Gastrocnemius medialis (tissue), 4 donors: ENCODE measurements at regions not wholly inside any gene's neighbourhood (a gene's known extent, or its start where the extent isn't known, plus 50 kb on each side); places are given as distances from the start of the nearest gene placed in this dataset.

Experiments
- ATAC-seq, 2 donors: fragments of 150-250 bp; one replicate each; pipeline ENCODE4 v1.9.1; 2016
- DNase-seq, 2 donors: peaks; one replicate each; pipeline ENCODE4 v3.0.0-alpha.2; 2019
- H3K27ac ChIP-seq, 4 donors: fragments of 200-600 bp; sonication (generic); 1 replicate in 1 of 4; 2 replicates in 3 of 4; pipeline ENCODE4 v1.5.1; 2016 to 2018; ENCODE audit warnings: mild to moderate bottlenecking in 2 of 4, moderate library complexity in 1 of 4
- H3K27me3 ChIP-seq, 3 donors: fragments of 200-600 bp; sonication (generic) in 2 of 3; 1 replicate in 1 of 3; 2 replicates in 2 of 3; pipeline versions ENCODE4 v1.5.1 to v1.6.0; 2016 to 2019; ENCODE audit warnings: mild to moderate bottlenecking in 1 of 3, moderate library complexity in 1 of 3
- H3K36me3 ChIP-seq, 2 donors: fragments of 200-600 bp; sonication (generic) in 1 of 2; one replicate each; pipeline ENCODE4 v1.5.1; 2017 to 2018
- H3K4me1 ChIP-seq, 2 donors: fragments of 200-600 bp; sonication (generic) in 1 of 2; one replicate each; pipeline ENCODE4 v1.5.1; 2016 to 2017; ENCODE audit warnings: mild to moderate bottlenecking in 2 of 2
- H3K4me3 ChIP-seq, 4 donors: fragments of 200-600 bp; sonication (generic) in 3 of 4; 1 replicate in 1 of 4; 2 replicates in 3 of 4; pipeline ENCODE4 v1.5.1; 2016 to 2019; ENCODE audit warnings: mild to moderate bottlenecking in 2 of 4
- H3K9me3 ChIP-seq, 3 donors: fragments of 200-600 bp; sonication (generic) in 2 of 3; 1 replicate in 1 of 3; 2 replicates in 2 of 3; pipeline ENCODE4 v1.5.1; 2016 to 2019
- POLR2A ChIP-seq, 2 donors: fragments of 450-650 bp; IDR thresholded peaks; one replicate each; pipeline ENCODE4 v1.6.1; 2017; ENCODE audit warnings: antibody characterized with exemption in 2 of 2, mild to moderate bottlenecking in 2 of 2, moderate library complexity in 2 of 2
- in situ Hi-C, 4 donors: fragments of 200-750 bp; cut with MboI; loops; one replicate each; pipeline versions ENCODE4 v1.15.0 to v1.8.0; 2017; ENCODE audit warnings: low sequenced_read_pairs in 4 of 4
- intact Hi-C: fragments of 100-400 bp; cut with DNase I; formaldehyde crosslinking; loops from one replicate; pipeline ENCODE4 v1.15.1; 2023; ENCODE audit warnings: low total_unique reads
- TF ChIP-seq, protein P1 (sequence below), 5 experiments: fragments of 450-650 bp in 3 of 5; fragments of 200-600 bp in 2 of 5; sonication (generic) in 2 of 5; IDR thresholded peaks in 4 of 5; conservative IDR thresholded peaks in 1 of 5; 1 replicate in 4 of 5; 2 replicates in 1 of 5; pipeline ENCODE4 v1.5.1; 2016 to 2019; ENCODE audit warnings: antibody characterized with exemption in 5 of 5, mild to moderate bottlenecking in 3 of 5, moderate library complexity in 3 of 5

DNA sequence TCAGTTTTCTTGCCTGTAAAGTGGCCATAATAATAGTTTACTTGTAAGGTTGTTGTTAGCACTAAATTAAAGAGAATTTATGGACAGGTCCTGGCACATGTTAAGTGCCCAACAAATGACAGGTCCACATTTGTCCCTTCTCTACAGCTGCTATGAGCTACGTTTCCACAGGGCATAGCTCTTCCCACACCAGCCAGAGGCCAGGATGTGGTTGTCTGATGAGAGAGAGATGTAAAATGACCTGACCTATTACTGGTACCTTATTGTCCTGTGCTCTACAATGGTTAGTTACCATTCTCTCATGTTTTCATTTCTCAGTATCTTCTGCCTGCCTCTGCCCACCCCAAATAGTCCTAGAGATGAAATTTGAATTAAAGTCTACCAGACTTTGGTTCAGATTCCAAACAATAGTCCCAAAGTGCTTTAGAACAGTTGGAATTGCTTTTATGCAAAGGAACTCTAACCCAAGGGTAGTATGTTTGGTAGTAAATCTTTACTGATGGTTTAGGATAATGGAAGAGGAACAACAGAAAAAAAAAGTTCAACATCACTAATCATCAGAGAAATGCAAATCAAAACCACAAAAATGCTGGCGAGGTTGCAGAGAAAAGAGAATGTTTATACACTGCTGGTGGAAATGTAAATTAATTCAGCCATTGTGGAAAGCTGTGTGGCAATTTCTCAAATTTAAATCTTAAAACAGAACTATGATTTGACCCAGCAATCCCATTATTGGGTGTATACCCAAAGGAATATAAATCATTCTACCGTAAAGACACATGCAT lies 57.1 kb upstream of the ANKFN1 start:
- no peak for ATAC-seq
- DNase-seq = no peak
- in situ Hi-C loops (no loop called here), intact Hi-C loops (no loop called here)
- Histone ChIP-seq H3K27me3 (no peaks in the 10 kb centered on the region), H3K4me3 (no peak overlapping the region), H3K36me3 (no peaks in the 10 kb centered on the region), H3K27ac (no peak overlapping the region), H3K9me3 (no peaks in the 10 kb centered on the region), H3K4me1 (no peaks in the 10 kb centered on the region)
- TF ChIP-seq POLR2A (IDR thresholded peaks at IDR 0.05) = no peak
- TF ChIP-seq, protein P1, sequence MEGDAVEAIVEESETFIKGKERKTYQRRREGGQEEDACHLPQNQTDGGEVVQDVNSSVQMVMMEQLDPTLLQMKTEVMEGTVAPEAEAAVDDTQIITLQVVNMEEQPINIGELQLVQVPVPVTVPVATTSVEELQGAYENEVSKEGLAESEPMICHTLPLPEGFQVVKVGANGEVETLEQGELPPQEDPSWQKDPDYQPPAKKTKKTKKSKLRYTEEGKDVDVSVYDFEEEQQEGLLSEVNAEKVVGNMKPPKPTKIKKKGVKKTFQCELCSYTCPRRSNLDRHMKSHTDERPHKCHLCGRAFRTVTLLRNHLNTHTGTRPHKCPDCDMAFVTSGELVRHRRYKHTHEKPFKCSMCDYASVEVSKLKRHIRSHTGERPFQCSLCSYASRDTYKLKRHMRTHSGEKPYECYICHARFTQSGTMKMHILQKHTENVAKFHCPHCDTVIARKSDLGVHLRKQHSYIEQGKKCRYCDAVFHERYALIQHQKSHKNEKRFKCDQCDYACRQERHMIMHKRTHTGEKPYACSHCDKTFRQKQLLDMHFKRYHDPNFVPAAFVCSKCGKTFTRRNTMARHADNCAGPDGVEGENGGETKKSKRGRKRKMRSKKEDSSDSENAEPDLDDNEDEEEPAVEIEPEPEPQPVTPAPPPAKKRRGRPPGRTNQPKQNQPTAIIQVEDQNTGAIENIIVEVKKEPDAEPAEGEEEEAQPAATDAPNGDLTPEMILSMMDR (IDR thresholded peaks at IDR 0.05 in 4 of 5, conservative IDR thresholded peaks at IDR 0.05 in 1 of 5) = no peak

DNA sequence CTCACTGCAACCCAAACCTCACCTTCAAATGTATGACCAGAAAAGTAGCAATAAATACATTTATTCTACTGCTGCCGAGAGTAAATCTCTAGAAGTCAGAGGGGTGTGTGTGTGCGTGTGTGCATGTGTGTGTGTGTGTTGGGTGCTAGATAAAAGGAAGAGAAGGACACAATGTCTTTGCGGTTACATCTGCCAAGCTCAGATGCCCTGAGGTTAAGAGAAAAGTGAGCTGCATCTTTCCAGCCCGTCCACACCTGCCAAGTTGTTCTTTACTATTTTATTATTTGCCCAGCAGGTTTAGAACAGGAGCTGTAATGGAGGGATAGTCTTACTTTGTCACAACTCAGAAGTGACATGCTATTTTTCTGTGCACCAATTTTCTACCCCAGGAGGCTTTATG lies 54.5 kb upstream of the ANKFN1 start:
- Histone ChIP-seq H3K4me3 (no peak overlapping the region), H3K27ac (no peak overlapping the region), H3K27me3 (no peaks in the 10 kb centered on the region), H3K4me1 (no peaks in the 10 kb centered on the region), H3K36me3 (no peaks in the 10 kb centered on the region), H3K9me3 (no peaks in the 10 kb centered on the region)
- TF ChIP-seq, protein P1 (IDR thresholded peaks at IDR 0.05 in 4 of 5, conservative IDR thresholded peaks at IDR 0.05 in 1 of 5) = no peak
- TF ChIP-seq POLR2A (IDR thresholded peaks at IDR 0.05) = no peak
- in situ Hi-C loops = no loop called here
- intact Hi-C loops = no loop called here
- no peak for DNase-seq
- no peak for ATAC-seq

DNA sequence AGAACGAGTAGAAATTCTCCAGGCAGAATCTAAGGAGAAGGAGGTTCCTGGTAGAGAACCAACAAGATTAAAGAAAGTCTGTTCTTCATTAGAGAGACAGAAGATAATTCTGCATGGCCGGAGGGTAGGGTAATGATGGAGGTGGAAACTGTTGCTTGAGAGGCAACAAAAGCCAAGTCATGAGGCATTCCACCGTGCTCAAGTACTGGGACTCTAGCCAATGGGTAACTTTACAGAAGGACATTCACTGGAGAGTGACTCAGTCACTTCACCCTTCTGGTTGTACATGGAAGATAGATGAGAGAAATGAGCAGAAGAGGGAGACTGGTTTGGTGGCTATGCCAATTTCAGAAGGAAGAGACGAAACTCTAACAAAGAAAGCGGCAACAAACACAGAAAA lies 53.6 kb upstream of the ANKFN1 start:
- no peak for TF ChIP-seq POLR2A (IDR thresholded peaks at IDR 0.05)
- TF ChIP-seq, protein P1 (IDR thresholded peaks at IDR 0.05 in 4 of 5, conservative IDR thresholded peaks at IDR 0.05 in 1 of 5) = no peak
- DNase-seq (no peak), ATAC-seq (no peak)
- H3K4me1 ChIP-seq = no peaks in the 10 kb centered on the region
- H3K27ac ChIP-seq = no peak overlapping the region
- no peaks in the 10 kb centered on the region for H3K9me3 ChIP-seq
- no peak overlapping the region for H3K4me3 ChIP-seq
- H3K36me3 ChIP-seq = no peaks in the 10 kb centered on the region
- intact Hi-C loops (no loop called here), in situ Hi-C loops (loop anchor here in 1 of 4 donors (25.0 kb wide), 1 partner anchor 313 kb away; no protein-coding TSS in a partner anchor)
- H3K27me3 ChIP-seq = no peaks in the 10 kb centered on the region
